ENCODE measurements at regions not wholly inside any gene's neighbourhood (a gene's known extent, or its start where the extent isn't known, plus 50 kb on each side); places are given as distances from the start of the nearest gene placed in this dataset.

GRCh38 chr3:157939166-157939565, 167.1 kb downstream of the SHOX2 start:
- DNase-seq (ENCODE audit: low spot score): no peak
- TF ChIP-seq CTCF (IDR thresholded peaks at IDR 0.05; ENCODE audit: extremely low read depth, missing control alignments): no peak

- TF ChIP-seq CTCF (IDR thresholded peaks at IDR 0.05; ENCODE audit: extremely low read depth, missing control alignments): no peak
- DNase-seq (ENCODE audit: low spot score): no peak
Observed at GRCh38 chr3:157938154-157938779, 168.0 kb downstream of the SHOX2 start.

GRCh38 chr3:157931517-157931916, 174.7 kb downstream of the SHOX2 start:
- no peak for DNase-seq (ENCODE audit: low spot score)
- no peak for TF ChIP-seq CTCF (IDR thresholded peaks at IDR 0.05; ENCODE audit: extremely low read depth, missing control alignments)

- no peak for DNase-seq (ENCODE audit: low spot score)
- TF ChIP-seq CTCF (IDR thresholded peaks at IDR 0.05; ENCODE audit: extremely low read depth, missing control alignments): no peak
Observed at GRCh38 chr3:157930000-157930780, 176.0 kb downstream of the SHOX2 start.

GRCh38 chr3:157926822-157927221, 179.4 kb downstream of the SHOX2 start:
- no peak for DNase-seq (ENCODE audit: low spot score)
- TF ChIP-seq CTCF (IDR thresholded peaks at IDR 0.05; ENCODE audit: extremely low read depth, missing control alignments): no peak

GRCh38 chr3:157922614-157923013, 183.6 kb downstream of the SHOX2 start:
- no peak for TF ChIP-seq CTCF (IDR thresholded peaks at IDR 0.05; ENCODE audit: extremely low read depth, missing control alignments)

GRCh38 chr3:157921811-157922210, 184.4 kb downstream of the SHOX2 start:
- no peak for DNase-seq (ENCODE audit: low spot score)
- TF ChIP-seq CTCF (IDR thresholded peaks at IDR 0.05; ENCODE audit: extremely low read depth, missing control alignments): no peak

More at GRCh38 chr3:157922614-157923013, 183.6 kb downstream of the SHOX2 start:
- DNase-seq (ENCODE audit: low spot score): no peak
